Fibroblast of skin of right biceps (primary cell): ENCODE measurements at regions not wholly inside any gene's neighbourhood (a gene's known extent, or its start where the extent isn't known, plus 50 kb on each side); places are given as distances from the start of the nearest gene placed in this dataset.
A peak's percentile ranks its signal among the peaks of the same experiment; 100 is the strongest.

ENCODE experiments used
- DNase-seq: peaks from one replicate; pipeline ENCODE4 v3.0.0-alpha.2; 2013

DNA sequence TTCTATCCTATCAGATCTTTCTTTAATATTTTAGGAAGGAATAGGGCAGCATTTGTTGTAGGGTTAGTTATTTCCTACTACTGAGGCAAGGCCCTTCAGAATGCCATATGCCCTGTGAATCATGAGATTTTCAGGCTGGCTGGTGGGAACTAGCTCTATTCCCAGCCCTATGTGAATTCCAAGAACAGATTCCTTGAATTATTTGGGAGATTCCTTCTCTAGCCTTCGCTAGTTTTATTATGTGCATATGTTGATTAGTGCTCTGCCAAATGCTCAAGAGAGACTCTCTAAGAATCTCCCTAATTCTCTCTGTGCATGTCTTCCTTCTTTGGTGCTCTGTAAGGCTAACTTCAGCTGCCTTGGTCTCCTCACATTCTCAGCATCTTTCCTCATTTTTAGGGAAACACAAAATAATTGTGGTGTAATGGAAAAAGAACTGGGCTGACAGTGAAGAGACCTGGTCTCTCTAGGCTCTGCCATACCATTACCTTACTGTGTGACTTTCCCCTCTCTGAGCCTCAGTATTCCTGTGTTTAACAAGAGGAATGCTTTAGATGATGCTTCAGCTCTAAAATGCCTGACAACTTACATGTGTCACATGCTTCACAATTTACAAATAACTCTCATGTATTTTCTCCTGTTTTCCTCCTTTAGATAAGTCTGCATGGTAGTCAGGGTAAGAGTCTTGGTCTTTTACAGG is 79.7 kb downstream of the VMA21 start:
- no peak for DNase-seq

DNA sequence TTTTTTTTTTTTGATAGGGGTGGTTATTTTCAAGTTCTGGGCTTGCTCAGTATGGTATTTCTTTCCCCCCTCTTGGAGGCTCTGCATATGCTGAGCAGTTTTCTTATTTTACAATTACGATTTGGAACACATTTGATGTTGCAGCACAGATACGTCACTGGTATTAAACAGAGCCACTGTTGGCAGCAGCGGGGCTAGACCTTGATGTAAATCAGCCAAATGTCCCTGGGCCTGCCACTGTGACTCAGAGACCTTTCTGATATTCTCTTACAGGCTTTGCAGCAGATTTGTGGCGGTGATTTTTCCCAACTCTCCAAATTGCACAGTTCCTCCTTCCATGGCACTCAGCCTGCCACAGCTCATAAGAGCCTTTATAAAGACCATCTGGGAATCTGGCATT is 81.1 kb downstream of the VMA21 start:
- DNase-seq: no peak

- DNase-seq: no peak
Observed at GRCh38 chrX:151488677-151489076, 74.8 kb upstream of the PASD1 start.

GRCh38 chrX:151505796-151506195 is 57.7 kb upstream of the PASD1 start:
- DNase-seq: peak; percentile 0

GRCh38 chrX:151510203-151510602 is 53.3 kb upstream of the PASD1 start:
- DNase-seq: no peak

DNA sequence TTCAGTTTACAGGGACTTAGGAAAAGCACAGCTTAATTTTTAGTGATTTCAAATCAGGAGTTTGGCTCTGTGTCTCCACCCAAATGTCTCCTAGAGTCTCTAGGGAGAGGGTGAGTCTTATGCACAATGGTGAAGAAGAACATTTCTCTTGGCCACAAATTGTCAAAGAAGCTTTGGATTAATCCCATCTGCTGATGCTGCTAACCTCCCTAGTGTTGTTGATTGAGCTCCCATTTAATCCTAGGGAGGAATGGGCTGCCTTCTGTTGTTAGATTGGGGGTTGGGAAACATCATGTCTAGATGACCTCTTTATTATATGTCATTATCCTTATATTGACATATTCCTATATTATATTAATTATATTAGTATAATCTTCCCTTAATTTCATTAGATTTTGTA is 50.0 kb upstream of the PASD1 start:
- no peak for DNase-seq
